ENCODE measurements at regions not wholly inside any gene's neighbourhood (a gene's known extent, or its start where the extent isn't known, plus 50 kb on each side); places are given as distances from the start of the nearest gene placed in this dataset.
"Not testable (repeated sequence)": the region's sequence is repeated elsewhere in the genome, so short reads cannot be mapped to it uniquely, and the experiment has no call there.

GRCh38 chr11:16526947-16527346, 170.6 kb upstream of the SOX6 start:
- no peak for DNase-seq (ENCODE audit: low spot score)
- no peak for TF ChIP-seq CTCF (IDR thresholded peaks at IDR 0.05; ENCODE audit: extremely low read depth, missing control alignments)

GRCh38 chr11:16520713-16521112, 164.4 kb upstream of the SOX6 start:
- DNase-seq (ENCODE audit: low spot score): not testable (repeated sequence)

DNA sequence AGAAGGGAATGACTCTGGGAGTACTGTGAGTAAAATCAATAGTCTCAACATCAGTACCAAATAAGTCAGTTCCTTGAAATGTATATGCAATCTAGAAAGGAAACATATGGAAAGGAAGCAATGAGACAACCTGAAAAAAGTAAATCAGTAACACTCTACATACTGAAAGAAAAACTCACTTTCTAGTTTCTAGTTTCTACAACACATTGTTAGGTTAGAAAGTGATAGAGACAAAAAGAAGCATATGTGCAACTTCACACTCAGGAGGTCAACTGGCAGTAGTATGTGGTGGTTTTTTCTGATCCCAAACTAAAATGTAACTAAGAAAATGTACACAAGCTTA, 156.5 kb upstream of the SOX6 start:
- DNase-seq (ENCODE audit: low spot score): peak; percentile 13
- no peak for TF ChIP-seq CTCF (IDR thresholded peaks at IDR 0.05; ENCODE audit: extremely low read depth, missing control alignments)

- no peak for TF ChIP-seq CTCF (IDR thresholded peaks at IDR 0.05; ENCODE audit: extremely low read depth, missing control alignments)
- no peak for DNase-seq (ENCODE audit: low spot score)
Observed at GRCh38 chr11:16512198-16512898, 156.0 kb upstream of the SOX6 start.

GRCh38 chr11:16511116-16512114, 155.1 kb upstream of the SOX6 start:
- DNase-seq (ENCODE audit: low spot score): no peak
- no peak for TF ChIP-seq CTCF (IDR thresholded peaks at IDR 0.05; ENCODE audit: extremely low read depth, missing control alignments)

DNA sequence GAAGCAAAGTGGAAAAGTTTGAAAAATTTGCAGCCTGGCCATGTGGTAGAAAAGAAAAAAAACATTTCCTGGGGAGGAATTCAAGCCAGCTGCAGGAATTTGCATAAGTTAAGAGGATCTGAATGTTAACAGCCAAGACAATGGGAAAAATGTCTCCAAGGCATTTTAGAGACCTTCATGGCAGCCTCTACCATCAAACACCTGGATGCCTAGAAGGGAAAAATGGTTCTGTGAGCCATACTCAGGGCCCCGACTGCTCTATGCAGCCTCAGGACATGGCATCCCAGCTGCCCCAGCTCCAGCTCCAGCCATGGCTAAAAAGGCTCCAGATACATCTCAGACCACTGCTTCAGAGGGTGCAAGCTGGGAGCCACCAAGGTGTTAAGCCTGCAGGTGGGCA, 149.1 kb upstream of the SOX6 start:
- no peak for DNase-seq (ENCODE audit: low spot score)
- TF ChIP-seq CTCF (IDR thresholded peaks at IDR 0.05; ENCODE audit: extremely low read depth, missing control alignments): no peak

GRCh38 chr11:16503891-16504290, 147.5 kb upstream of the SOX6 start:
- not testable (repeated sequence) for DNase-seq (ENCODE audit: low spot score)

DNA sequence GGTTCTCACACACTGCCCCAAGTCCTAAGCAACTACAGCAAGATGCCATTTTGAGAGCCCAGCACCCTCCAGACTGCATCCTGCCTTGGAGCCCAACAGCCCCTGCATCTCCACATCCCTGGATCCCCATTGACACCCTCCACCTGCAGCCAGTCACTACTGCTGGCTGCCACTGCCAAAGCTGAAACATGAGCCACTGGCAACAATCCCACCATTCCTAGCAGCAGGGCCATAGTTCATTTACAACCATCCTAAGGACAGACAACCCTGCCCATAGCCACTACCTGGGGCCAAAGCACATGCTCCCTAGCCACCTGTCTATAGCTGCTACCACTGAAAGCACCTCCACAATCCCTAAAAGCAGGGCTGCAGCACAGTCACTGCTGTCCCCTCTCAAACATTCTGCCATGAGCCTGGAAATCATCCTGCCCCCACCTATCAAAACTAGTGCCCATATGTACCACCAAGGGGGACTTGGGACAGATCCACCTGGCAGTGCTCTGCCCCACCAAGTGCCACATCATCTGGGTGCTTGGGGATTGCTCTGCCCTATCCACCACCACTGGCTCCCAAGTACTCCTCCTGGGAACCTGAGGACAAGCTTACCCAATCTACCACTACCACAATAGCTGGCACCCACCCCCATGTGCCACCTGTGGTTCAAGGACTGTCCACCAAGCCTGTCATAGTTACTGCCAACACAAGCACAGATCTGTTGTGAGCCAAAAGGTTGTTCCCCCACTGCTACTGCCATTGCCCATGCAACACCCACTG, 138.8 kb upstream of the SOX6 start:
- no peak for TF ChIP-seq CTCF (IDR thresholded peaks at IDR 0.05; ENCODE audit: extremely low read depth, missing control alignments)

More for the DNA sequence above, 138.8 kb upstream of the SOX6 start:
- no peak for DNase-seq (ENCODE audit: low spot score)
